DLD1 (cell line): ENCODE measurements at regions not wholly inside any gene's neighbourhood (a gene's known extent, or its start where the extent isn't known, plus 50 kb on each side); places are given as distances from the start of the nearest gene placed in this dataset.

Source experiments
- in situ Hi-C: cut with HindIII; loops from 2 replicates; pipeline ENCODE4 v1.10.0; 2017; ENCODE audit warnings: low sequenced_read_pairs

DNA sequence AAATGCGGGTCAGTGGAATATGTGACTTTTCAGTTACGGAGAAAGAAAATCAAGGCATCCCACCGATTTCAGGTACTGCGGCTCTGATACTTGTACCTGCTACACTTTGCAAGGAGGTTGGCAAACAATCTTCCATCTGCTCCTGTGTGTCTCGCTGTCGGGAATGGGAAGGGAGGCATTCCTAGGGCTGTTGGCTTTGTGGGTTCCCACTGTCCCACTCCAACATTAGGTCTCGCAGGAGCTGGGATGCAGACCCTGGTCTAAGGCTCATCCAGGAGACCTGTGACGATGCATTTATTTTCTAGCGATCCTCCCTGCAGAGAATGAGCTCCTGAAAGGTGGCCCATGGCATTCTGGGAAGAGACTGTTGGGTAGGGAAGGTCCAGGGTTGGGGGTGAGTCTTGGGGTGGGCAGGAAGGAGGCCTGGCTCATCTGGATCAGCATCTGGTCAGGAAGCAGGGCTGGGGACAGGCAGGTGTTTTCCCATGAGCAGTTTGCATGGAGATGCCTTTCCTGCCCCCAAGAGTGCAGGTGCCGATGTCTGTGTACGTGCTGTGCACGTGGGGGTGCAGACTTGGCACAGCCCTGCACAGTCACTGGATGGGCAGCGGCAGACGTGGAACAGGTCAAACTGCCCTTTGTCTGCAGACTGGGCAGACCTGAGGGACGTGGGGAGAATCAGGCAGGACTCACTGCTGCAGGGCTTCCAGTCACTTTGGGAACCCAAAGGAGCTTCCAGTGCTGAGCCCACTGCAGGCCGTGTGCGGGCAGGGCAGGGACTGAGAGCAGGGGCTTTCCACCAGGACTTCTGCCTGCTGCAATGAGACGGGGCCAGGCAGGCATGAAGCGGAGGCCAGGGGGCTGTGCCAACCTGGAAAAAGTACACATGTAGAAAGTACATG is 152.4 kb downstream of the TEX29 start:
- in situ Hi-C loops = no loop called here

DNA sequence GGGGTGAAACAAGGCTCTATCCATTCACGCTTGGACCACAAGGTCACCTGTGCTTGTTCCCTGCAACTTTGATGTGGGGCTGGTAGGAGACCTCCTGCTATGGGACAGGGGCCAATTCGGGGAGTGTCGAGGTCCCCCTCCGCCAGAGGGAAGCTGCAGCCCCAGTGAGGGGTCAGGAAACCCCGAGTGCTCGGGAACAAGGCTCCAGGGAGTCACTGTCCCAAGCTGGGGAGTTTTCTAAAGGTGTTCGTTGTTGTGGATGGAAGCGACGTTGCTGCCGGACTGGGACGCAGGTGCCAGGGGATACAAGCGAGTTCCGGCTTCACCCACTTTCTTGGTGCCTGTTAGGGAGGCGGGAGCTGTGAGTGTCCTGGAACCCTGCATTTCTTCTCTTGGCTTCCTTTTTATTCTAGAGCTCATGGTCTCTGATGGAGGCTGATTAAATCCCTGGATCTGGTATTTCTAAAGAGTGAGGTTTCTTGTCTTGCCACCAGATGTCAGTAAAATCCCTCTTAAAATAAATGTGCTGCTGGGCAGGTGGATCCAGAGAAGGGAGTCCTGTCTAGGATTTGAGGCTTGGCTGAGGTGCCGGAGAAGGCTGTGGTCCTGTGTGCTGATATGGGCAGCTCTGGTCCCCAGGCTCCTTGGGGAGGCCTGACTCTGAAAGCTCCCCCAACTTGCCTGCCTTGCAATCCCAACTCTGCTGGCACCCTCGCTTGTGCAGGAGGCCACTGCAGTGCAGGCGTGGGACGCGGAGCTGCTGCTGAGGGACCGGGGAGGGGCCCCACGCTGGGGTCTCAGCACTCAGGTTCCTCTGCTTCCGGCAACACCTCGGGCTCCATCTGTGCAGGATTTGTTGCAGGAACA is 153.9 kb downstream of the TEX29 start:
- in situ Hi-C loops = no loop called here

DNA sequence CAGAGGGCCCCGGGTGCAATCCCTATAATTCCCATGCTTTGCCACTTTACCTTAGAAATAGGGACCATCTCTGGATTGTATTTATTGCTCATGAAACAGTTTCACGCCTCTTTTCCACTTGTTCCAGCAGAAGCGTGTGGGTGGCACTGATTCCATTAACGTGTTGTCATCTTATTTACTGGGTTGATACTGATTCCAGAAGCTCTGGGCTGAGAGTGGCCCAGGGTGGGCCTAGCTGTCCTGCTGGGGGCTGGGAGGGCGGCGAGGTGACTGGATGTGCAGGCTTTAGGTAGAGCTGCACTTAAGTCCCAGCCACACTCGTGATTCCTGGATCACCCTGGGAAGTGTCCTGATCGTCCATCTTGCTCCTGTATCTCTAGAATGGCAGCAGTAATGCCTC is 155.0 kb downstream of the TEX29 start:
- in situ Hi-C loops = no loop called here

DNA sequence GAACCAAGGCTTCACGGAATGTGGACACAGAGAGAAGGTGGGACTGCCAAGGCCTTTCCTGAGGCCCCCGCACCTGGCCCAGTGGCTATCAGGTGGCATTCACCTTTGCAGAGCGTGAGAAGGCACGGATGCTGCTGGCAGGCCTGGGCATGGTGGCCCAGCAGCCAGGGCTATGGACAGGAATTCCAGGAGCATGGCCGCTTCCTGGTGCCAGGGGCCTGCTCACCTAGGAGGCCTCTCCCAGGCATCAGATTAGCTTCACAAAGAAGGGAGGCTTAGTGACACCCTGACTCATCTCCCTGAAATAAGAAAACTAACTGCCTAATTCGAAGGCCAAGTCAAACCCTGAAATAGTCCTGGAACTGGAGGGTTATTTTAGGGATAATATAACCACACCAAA is 155.8 kb downstream of the TEX29 start:
- in situ Hi-C loops = no loop called here

DNA sequence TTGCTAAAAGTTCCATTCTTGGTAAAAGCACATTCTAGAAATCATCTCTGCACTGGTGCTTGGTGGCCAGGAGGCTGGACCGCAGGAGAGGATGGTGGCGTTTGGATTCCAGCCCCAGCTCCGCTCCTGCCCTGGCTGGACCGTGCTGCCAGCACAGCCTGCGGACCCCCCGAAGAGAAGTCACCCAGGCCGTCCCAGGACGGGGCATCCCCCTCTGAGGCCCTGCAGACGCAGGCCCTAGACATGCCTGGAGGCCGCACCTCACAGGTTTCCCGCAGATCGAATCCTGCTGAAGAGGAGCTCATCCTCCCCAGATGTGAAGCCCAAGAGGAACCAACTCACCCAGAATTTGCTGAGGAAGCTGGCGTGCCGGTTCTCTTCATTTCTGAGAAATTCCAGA is 159.0 kb downstream of the TEX29 start:
- in situ Hi-C loops = no loop called here

DNA sequence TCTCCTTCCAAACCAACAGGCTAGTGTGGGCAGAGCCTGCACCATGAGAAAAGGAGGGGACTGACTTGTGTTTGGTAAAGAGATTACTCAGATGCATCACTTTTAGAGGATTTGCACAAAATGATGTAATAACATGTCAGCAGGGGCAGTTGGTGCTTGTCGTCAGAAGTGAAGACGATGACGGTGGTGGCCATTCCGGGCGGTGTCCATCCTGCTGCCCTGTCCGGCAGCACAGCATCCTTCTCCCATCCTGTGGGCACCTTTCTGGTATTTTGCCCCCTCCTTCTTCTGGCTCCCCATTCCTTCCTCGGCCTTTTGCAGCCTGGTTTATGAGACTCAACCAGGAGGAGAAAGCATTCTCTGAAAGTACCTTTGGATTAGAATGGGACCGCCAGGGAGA is 160.1 kb downstream of the TEX29 start:
- in situ Hi-C loops = loop anchor here (10.0 kb wide), 1 partner anchor 964 kb away; no protein-coding TSS in a partner anchor

DNA sequence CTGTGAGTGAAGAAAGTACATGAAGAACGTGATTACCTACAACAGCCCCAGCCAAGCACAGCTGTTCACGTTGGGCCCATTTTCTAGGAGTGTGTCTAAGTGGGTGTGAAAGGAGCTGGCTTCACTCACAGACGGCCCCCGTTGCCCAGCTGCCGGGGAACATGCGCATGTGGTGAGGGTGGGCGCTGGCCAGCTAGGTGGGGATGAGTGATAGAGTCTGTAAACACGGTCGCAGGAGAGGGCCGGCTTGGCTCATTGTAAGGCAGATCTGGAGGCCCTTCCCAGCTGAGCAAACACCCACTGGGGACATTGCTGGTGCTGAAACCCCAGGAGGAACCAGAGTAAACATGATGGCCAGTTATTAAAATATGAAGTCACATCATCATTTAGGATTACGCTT is 160.5 kb downstream of the TEX29 start:
- in situ Hi-C loops = loop anchor here (10.0 kb wide), 1 partner anchor 964 kb away; no protein-coding TSS in a partner anchor

DNA sequence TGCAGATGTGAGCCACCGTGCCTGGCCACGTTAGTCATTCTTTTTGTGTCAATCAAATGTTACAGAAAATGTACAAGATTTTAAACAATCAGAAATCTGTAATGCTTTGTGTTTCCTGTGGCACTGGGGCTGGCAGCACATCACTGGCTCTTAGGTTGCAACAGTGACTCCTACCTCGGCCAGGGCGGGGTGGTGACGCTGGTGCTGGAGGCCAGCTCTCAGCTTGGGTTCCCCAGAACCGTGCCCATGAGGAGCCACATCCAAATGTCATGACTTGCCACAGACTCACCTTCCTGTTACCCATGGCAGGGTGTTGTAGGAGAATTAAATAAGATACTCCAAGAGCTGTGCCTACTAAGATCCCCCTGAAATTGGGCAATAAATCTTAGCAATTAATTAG is 161.7 kb downstream of the TEX29 start:
- in situ Hi-C loops = loop anchor here (10.0 kb wide), 1 partner anchor 963 kb away; no protein-coding TSS in a partner anchor

DNA sequence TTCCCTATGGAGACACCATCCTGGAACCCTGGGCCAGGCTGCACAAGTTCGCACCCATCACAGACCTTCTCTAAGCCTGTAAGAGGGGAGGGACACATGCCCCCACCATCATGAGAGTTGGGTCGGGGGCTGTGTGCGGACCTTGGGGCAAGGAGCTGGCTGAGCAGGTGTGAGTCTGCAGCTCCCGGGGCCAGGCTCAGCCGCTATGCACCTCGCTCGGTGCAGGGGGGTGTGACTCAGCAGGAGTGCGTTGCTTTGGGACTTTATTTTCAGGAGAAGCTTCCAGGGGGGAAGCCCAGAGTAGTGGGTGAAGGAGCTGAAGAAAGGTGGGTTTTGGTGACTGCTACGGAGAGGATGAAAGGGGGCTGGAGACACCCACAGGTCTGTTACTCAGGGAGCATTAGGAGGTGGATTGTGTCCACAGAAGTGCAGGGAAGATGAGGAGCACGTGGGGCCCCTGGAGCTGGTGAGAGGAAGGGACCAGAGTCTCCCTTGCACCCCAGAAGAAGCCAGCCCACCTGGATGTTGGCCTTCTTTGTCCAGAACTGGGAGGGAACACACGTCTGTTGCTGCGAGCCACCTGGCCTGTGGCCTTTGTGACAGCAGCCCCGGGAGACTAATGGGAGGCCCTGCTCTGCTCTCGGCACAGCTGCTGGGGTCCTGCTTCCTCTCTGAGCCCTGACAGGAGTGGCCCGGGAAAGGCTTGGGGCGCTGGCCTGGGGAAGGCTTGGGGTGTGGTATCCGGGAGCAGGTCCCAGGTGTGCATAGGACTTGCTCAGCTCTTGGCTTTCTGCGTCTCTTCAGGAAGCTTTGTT is 162.6 kb downstream of the TEX29 start:
- in situ Hi-C loops = loop anchor here (10.0 kb wide), 1 partner anchor 962 kb away; no protein-coding TSS in a partner anchor

DNA sequence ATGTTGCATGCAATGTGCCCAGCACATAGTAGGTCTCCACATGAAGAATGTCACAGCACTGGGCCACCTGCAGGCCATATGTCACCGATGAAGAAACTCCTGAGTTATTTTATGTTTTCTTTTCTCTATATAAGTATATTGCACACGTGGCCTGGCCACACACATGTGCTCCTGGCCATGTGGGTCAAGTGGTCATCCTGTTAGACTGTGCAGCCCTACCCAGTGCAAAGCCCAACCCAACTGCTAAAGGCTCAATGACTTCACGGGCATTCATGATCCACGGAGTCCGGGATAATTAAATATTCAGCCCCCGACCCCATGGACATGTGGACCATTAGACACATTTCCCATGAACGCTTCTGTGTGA is 163.2 kb downstream of the TEX29 start:
- in situ Hi-C loops = loop anchor here (10.0 kb wide), 1 partner anchor 961 kb away; no protein-coding TSS in a partner anchor

DNA sequence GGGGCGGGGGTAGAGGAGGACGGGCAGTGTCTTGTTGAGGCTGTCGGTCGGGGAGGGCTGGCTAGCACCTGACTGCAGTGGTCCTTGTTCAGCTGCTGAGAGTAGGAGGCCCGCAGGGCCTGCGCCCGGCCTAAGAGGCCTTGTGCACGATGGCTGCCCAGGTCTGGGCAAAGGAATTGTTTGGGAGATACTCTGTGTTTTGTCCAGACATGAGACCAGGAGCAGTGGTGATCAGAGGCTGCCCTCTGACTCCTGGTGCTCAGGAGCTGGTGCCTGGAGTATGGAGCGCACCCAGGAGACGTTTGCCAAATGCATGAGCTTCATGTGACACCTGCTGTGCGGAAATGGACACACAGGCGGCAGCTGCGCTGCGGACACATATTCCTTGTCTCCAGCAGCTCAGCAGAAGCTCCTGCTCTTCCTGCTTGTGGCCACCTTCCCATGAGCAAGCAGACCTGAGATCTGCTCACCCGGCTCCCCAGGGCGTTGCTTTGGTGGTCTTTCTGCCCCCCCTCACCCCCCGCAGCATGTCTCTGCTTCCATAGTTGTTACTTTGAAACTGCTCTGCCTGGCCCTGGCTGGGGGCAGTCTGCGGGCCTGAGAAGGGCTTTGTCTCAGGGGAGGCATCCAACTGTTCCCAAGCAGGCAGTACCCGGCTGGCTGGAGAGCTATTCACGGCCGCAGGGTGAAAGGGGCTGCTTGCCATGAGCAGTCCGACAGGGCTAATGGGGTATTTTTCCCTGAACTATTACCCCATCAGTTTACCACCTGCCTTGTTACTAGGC is 163.9 kb downstream of the TEX29 start:
- in situ Hi-C loops = loop anchor here (10.0 kb wide), 1 partner anchor 960 kb away; no protein-coding TSS in a partner anchor

DNA sequence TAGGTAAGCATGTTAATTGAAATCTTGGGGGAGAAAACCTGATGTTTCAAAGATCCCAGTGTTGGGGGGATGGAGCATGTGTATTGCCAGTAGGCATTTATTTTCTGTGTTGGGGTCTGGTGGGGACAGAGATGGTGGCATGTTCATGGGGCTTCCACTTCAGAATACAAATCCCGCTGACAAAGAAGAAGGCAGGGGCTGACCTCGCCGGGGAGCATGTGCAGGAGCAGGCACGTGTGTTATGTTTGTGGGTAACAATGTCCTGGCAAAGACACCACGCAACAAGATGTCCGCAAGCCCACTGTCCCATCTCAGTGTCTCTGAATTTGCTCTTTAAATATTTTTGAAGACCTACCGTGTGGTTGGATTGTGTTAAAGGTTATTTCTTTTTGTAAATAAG is 164.5 kb downstream of the TEX29 start:
- in situ Hi-C loops = loop anchor here (10.0 kb wide), 1 partner anchor 960 kb away; no protein-coding TSS in a partner anchor

DNA sequence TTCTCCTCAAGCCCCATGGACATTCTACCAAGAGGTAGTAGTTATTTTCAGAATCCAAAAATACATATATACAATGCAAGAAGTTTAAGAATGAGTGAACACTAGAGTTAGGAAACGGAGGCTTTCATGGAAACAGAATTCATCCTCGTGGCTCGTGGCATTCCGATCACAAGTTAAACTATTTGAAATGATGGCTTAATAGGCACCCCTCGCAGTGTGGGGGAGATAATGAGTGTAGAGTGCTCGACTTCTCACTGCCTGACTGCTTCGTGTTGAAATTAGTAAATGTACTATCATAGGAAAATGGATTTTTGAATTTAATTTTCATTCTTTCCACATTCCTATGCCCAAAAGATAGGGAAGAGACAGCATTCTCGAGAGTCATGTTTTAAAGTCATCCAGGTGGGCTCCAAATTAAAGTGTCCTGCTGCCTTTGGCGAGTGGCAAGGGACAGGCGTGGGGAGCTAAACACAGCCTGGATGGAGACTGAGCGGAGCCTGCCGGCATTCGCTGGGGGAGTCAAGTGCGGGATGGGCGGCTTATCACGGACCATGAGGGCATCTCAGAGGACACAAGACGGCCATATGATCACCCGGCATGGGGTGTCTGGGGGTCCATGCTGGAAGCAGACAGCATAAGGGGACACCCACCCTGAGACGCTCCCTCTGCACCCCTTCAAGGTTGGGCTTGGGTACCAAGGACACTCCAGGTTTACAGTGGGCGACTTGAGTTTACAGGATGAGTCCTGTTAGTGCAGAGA is 165.2 kb downstream of the TEX29 start:
- in situ Hi-C loops = loop anchor here (10.0 kb wide), 1 partner anchor 959 kb away; no protein-coding TSS in a partner anchor

DNA sequence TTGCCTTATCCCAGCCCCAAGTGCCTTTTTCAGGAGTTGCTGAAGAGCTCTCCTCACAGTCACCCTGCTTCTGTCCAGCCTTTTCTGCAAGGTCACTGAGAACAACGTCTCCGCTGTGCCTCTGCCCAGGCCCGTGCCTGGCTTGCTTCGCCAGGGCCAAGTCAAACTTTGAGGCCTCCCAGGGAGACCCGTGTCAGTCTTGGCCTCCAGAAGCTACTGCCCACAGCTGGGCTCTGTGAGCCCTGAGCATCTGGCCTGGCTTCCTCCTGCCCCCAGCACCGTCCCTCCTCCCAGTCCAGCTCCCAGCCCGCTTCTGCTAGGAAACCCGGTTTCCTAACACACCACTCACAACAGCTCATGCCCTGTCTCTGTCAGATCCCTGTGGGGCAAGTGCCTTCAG is 165.9 kb downstream of the TEX29 start:
- in situ Hi-C loops = loop anchor here (10.0 kb wide), 1 partner anchor 958 kb away; no protein-coding TSS in a partner anchor

DNA sequence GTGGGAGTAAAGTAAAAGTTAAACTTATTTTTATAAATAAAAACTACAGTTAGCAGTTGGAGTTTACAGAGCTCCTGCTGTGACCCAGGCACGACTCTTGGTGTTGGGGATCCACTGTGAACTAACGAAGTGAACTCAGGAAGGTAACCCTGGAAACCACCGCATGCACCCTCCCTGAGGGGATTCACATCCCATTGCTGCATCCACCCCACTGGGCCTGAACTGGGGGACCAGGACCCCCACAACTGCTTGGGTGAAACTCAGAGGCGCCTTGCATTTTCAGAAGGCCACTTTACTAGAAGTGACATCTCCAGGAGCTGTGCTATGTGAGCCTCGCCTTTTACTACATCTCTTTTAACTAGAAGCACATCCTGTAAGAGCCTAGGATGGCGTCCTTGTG is 166.4 kb downstream of the TEX29 start:
- in situ Hi-C loops = loop anchor here (10.0 kb wide), 1 partner anchor 958 kb away; no protein-coding TSS in a partner anchor

DNA sequence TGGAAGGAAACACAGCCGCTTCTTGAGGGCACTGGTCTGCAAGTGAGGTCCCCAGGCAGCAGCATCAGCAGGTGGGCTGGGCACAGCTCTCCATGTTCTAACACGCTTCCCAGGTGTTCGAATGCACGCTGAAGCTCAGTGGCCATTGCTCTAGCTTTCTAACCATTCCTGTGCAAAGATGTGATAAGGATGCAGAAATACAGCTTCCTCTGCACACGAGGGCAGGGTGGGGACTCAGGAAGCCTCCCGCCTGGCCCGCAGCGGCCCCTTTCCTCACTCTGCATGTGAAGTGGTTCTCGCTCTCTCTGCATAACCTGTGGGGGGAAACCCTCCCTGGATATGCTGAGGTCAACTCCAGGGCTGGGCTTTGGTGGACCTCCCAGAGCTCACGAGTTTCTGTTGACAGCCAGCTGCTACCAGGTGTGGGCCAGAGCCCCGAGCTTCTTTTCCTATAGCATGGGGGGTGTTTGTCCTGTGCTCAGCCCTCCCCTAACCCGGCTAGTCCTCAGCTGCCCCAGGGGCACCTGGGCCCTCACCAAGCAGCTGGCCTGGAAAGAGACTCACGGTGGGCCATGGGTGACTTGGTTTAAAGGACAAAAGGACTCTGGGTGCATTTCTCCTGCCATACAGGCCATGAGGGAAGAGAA is 168.2 kb downstream of the TEX29 start:
- in situ Hi-C loops = loop anchor here (10.0 kb wide), 1 partner anchor 956 kb away; no protein-coding TSS in a partner anchor

DNA sequence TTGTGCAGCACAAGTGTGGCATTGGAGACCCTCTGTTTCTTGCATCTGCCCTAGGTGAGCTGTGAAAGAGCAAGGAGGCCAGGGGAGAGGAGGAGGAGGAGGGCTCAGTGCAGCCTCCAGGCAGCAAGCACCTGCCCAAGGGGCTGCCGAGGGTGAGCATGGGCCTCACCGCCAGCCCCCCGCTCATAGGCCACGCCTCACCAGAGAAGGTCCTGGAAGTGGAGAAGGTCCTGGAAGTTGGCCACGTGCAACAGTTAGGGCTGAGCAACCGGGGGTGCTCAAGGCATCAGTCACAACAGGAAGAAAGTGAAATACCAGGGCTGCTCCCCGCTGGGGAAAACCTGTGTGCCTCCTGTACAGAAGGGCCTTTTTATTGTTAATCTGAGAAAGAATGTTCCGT is 168.9 kb downstream of the TEX29 start:
- in situ Hi-C loops = loop anchor here (10.0 kb wide), 1 partner anchor 956 kb away; no protein-coding TSS in a partner anchor

DNA sequence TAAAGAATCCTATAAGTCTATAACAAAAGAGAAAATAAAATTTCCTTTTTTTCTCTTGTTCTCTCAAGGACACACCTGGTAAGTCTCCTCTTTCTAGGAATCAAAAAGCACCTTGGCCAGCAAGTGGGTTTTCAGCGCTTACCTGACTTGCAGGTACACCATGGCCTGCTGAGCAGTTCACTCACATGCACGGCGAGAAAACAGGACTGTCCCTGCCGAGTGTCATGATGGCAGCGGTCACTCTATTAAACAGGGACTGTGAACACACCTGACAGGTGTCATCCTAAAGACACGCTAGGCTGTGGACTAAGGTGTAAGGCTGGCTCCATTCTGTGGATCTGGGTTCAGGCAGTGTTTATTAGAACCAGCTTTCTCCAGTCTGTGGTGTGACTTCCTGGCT is 170.2 kb downstream of the TEX29 start:
- in situ Hi-C loops = no loop called here
